ENCODE measurements at regions not wholly inside any gene's neighbourhood (a gene's known extent, or its start where the extent isn't known, plus 50 kb on each side); places are given as distances from the start of the nearest gene placed in this dataset.

GRCh38 chr9:71326360-71326759 lies 204.9 kb upstream of the TRPM3 start:
- TF ChIP-seq CTCF (IDR thresholded peaks at IDR 0.05) (no peak), POLR2A (IDR thresholded peaks at IDR 0.05) (no peak), EP300 (IDR thresholded peaks at IDR 0.05) (no peak), POLR2AphosphoS5 (IDR thresholded peaks at IDR 0.05) (no peak)

Measured in suprapubic skin (tissue), 4 donors.